Thymus (tissue), 11 donors: ENCODE measurements at regions not wholly inside any gene's neighbourhood (a gene's known extent, or its start where the extent isn't known, plus 50 kb on each side); places are given as distances from the start of the nearest gene placed in this dataset.
"Not testable (repeated sequence)": the region's sequence is repeated elsewhere in the genome, so short reads cannot be mapped to it uniquely, and the experiment has no call there.

Source experiments
- DNase-seq, 9 donors: peaks; one replicate each; pipeline ENCODE4 v3.0.0-alpha.2; 2013; ENCODE audit warnings: low spot score in 9 of 9, low read depth in 6 of 9, missing footprints in 1 of 9
- H3K27ac ChIP-seq, 2 donors: one replicate each; pipeline ENCODE4 v1.5.1; 2013; ENCODE audit warnings: control low read depth in 1 of 2, low read depth in 1 of 2, low read length in 1 of 2, mild to moderate bottlenecking in 1 of 2, moderate library complexity in 1 of 2
- H3K27me3 ChIP-seq, 2 donors: one replicate each; pipeline ENCODE4 v1.5.1; 2013; ENCODE audit warnings: low read length in 1 of 2; ENCODE audit not compliant: control insufficient read depth in 2 of 2, insufficient read depth in 1 of 2
- H3K36me3 ChIP-seq, 2 donors: one replicate each; pipeline ENCODE4 v1.5.1; 2013; ENCODE audit warnings: low read length in 1 of 2, mild to moderate bottlenecking in 1 of 2, moderate library complexity in 1 of 2; ENCODE audit not compliant: control insufficient read depth in 2 of 2, insufficient read depth in 2 of 2
- H3K4me1 ChIP-seq, 2 donors: one replicate each; pipeline ENCODE4 v1.5.1; 2013; ENCODE audit warnings: low read length in 2 of 2; ENCODE audit not compliant: control insufficient read depth in 2 of 2, insufficient read depth in 2 of 2
- H3K4me3 ChIP-seq, 2 donors: one replicate each; pipeline ENCODE4 v1.5.1; 2013; ENCODE audit warnings: low read length in 2 of 2, control low read depth in 1 of 2, mild to moderate bottlenecking in 1 of 2
- H3K9me3 ChIP-seq, 2 donors: one replicate each; pipeline ENCODE4 v1.5.1; 2013; ENCODE audit warnings: low read length in 1 of 2, mild to moderate bottlenecking in 1 of 2; ENCODE audit not compliant: control insufficient read depth in 2 of 2, insufficient read depth in 1 of 2
- WGBS: extraction: QIAGEN DNeasy Blood & Tissue Kit; methylation state at CpG from one replicate; pipeline ENCODE4 v1.1.7; 2013; 5-methylcytosine and 5-hydroxymethylcytosine counted together
- donor health status: healthy.

- no peak for DNase-seq
- WGBS, result 89% methylated on average over 5 of the region's 5 CpGs
- no peaks in the 10 kb centered on the region for H3K36me3 ChIP-seq
- no peaks in the 10 kb centered on the region for H3K9me3 ChIP-seq
- H3K4me3 ChIP-seq, result no peak overlapping the region
- H3K27ac ChIP-seq, result no peak overlapping the region
- H3K4me1 ChIP-seq, result no peaks in the 10 kb centered on the region
- no peaks in the 10 kb centered on the region for H3K27me3 ChIP-seq
These were observed 512.1 kb downstream of the IRS2 start for GRCh38 chr13:109274188-109274821.

GRCh38 chr13:109273326-109273751 lies 513.0 kb downstream of the IRS2 start:
- WGBS, result 60% methylated on average over 3 of the region's 3 CpGs

GRCh38 chr13:109272595-109273325 lies 513.6 kb downstream of the IRS2 start:
- 77% methylated on average over 6 of the region's 6 CpGs for WGBS
- Histone ChIP-seq H3K4me1 (no peaks in the 10 kb centered on the region), H3K9me3 (no peaks in the 10 kb centered on the region), H3K4me3 (no peak overlapping the region), H3K36me3 (no peaks in the 10 kb centered on the region), H3K27me3 (no peaks in the 10 kb centered on the region), H3K27ac (no peak overlapping the region)
- no peak for DNase-seq

More at GRCh38 chr13:109273326-109273751, 513.0 kb downstream of the IRS2 start:
- no peaks in the 10 kb centered on the region for H3K4me1 ChIP-seq
- H3K4me3 ChIP-seq, result no peak overlapping the region
- H3K36me3 ChIP-seq, result no peaks in the 10 kb centered on the region
- no peak for DNase-seq
- H3K9me3 ChIP-seq, result no peaks in the 10 kb centered on the region
- no peak overlapping the region for H3K27ac ChIP-seq
- no peaks in the 10 kb centered on the region for H3K27me3 ChIP-seq

DNA sequence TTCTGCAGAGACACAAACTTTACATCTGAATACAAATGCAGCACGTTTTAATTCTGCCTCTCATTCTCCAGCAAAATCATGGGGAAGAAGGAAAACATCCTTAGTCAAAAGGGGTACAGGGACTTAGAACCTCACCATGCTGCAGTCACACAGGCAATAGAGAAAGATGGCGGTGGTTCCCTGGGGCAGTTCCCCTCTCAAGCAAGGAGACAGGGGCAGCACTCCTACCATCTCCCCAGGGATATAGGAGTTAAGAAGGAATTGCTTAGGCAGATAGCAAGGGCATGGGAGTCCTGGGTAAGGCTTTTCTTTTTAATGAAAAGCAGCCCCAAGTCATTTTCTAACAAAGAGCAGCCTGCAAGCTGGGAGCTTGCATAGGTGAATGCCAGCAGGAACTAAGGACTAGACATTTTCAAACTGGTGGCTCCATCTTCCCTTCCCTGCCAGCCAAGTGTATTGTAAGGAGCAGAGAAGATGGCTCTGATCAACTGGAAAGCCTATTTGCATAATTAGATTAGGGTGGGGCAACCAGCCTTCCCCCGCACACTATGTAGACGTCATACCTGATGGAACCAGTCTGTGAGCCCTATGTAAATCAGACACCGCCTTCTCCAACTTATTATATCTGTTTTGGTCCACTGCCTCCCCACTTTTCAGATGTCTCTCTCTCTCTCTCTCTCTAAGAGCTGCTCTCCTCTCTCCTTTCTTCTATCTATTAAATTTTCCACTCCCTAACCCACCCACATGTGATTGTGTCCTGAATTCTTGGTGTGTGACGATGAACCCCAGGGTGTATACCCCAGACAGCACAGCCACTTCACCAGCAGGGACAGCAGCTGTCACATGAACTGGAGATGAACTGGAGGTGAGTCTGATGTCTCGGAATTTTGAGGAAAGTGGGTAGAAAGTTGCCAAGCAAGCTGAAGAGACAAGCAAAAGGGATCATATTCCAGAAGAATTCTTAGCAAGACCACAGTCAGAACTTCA lies 514.5 kb downstream of the IRS2 start:
- Histone ChIP-seq H3K4me3 (no peak overlapping the region), H3K9me3 (no peaks in the 10 kb centered on the region), H3K4me1 (no peaks in the 10 kb centered on the region), H3K36me3 (no peaks in the 10 kb centered on the region), H3K27me3 (no peaks in the 10 kb centered on the region), H3K27ac (no peak overlapping the region)
- WGBS, result 87% methylated on average over 7 of the region's 7 CpGs
- no peak for DNase-seq

- no peak overlapping the region for H3K4me3 ChIP-seq
- no peaks in the 10 kb centered on the region for H3K9me3 ChIP-seq
- H3K36me3 ChIP-seq, result no peaks in the 10 kb centered on the region
- no peak for DNase-seq
- no peaks in the 10 kb centered on the region for H3K27me3 ChIP-seq
- WGBS, result 78% methylated on average over 9 of the region's 9 CpGs
- H3K27ac ChIP-seq, result no peak overlapping the region
- no peaks in the 10 kb centered on the region for H3K4me1 ChIP-seq
These were observed 515.3 kb downstream of the IRS2 start for GRCh38 chr13:109271061-109271460.

DNA sequence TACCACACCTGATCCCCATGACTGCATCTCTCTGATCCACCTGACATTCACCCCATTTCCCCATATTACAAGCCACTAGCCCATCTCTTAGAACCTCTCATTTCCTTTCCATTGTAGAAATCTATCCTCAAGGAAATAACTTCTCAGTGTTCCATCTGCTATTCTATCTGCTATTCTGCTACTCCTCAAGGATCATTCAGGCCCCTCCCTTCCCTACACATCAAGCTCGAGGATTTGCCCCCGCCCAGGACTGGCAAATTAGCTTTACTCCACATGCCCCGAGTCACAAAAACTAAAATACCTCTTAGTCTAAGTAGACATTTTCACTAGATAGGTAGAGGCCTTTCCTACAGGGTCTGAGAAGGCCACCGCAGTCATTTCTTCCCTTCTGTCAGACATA lies 517.0 kb downstream of the IRS2 start:
- H3K4me3 ChIP-seq, H3K27ac ChIP-seq, H3K4me1 ChIP-seq, H3K27me3 ChIP-seq, DNase-seq, H3K9me3 ChIP-seq, H3K36me3 ChIP-seq: not testable (repeated sequence)
- 92% methylated on average over 4 of the region's 4 CpGs for WGBS

GRCh38 chr13:109268492-109268891 lies 517.9 kb downstream of the IRS2 start:
- not testable (repeated sequence) for H3K27me3 ChIP-seq, H3K4me1 ChIP-seq, H3K9me3 ChIP-seq, H3K36me3 ChIP-seq, H3K4me3 ChIP-seq, H3K27ac ChIP-seq, DNase-seq
- 95% methylated on average over 3 of the region's 3 CpGs for WGBS

GRCh38 chr13:109267400-109267799 lies 519.0 kb downstream of the IRS2 start:
- H3K9me3 ChIP-seq, H3K27ac ChIP-seq, H3K4me3 ChIP-seq, H3K27me3 ChIP-seq, H3K36me3 ChIP-seq, H3K4me1 ChIP-seq, DNase-seq: not testable (repeated sequence)
- WGBS, result 73% methylated on average over 4 of the region's 4 CpGs

DNA sequence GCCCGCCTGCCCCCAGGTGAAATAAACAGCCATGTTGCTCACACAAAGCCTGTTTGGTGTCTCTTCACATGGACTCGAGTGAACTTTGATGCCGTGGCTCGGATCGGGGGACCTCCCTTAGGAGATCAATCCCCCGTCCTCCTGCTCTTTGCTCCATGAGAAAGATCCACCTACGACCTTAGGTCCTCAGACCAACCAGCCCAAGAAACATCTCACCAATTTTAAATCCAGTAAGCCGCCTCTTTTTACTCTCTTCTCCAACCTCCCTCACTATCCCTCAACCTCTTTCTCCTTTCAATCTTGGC lies 521.0 kb downstream of the IRS2 start:
- H3K9me3 ChIP-seq, H3K27ac ChIP-seq, DNase-seq, H3K4me3 ChIP-seq, H3K36me3 ChIP-seq, H3K4me1 ChIP-seq, H3K27me3 ChIP-seq: not testable (repeated sequence)
- 83% methylated on average over 8 of the region's 8 CpGs for WGBS
